GM12872 (cell line): ENCODE measurements at regions not wholly inside any gene's neighbourhood (a gene's known extent, or its start where the extent isn't known, plus 50 kb on each side); places are given as distances from the start of the nearest gene placed in this dataset.

Experiments used
- CTCF ChIP-seq: IDR thresholded peaks from 3 replicates; pipeline ENCODE4 v1.5.1; 2011; ENCODE audit warnings: low read depth, mild to moderate bottlenecking, low read length, moderate library complexity; ENCODE audit not compliant: insufficient read depth

GRCh38 chr4:34932591-34932990 lies 1311.7 kb downstream of the ARAP2 start:
- TF ChIP-seq CTCF = no peak

GRCh38 chr4:34935739-34936138 lies 1308.6 kb downstream of the ARAP2 start:
- no peak for TF ChIP-seq CTCF

- TF ChIP-seq CTCF = no peak
These were observed 1305.2 kb downstream of the ARAP2 start for GRCh38 chr4:34939073-34939472.

GRCh38 chr4:34943741-34944386 lies 1300.5 kb downstream of the ARAP2 start:
- no peak for TF ChIP-seq CTCF

GRCh38 chr4:34950926-34951325 lies 1293.4 kb downstream of the ARAP2 start:
- TF ChIP-seq CTCF = no peak

- peak; percentile 16; the same call in 1 of the 3 replicates for TF ChIP-seq CTCF
These were observed 1291.0 kb downstream of the ARAP2 start for GRCh38 chr4:34953145-34953799.

- TF ChIP-seq CTCF = no peak
These were observed 1279.7 kb downstream of the ARAP2 start for GRCh38 chr4:34964613-34965012.
